GM12874 (cell line): ENCODE measurements at regions not wholly inside any gene's neighbourhood (a gene's known extent, or its start where the extent isn't known, plus 50 kb on each side); places are given as distances from the start of the nearest gene placed in this dataset.

Source experiments
- CTCF ChIP-seq: IDR thresholded peaks from 2 replicates; pipeline ENCODE4 v1.5.1; 2011; ENCODE audit warnings: low read depth, mild to moderate bottlenecking, control low read depth, low read length, moderate library complexity; ENCODE audit not compliant: insufficient read depth

GRCh38 chr10:120738658-120739057 lies 112.5 kb upstream of the WDR11 start:
- no peak for TF ChIP-seq CTCF

GRCh38 chr10:120741396-120741795 lies 109.8 kb upstream of the WDR11 start:
- no peak for TF ChIP-seq CTCF

GRCh38 chr10:120742373-120742772 lies 108.8 kb upstream of the WDR11 start:
- TF ChIP-seq CTCF, result no peak

GRCh38 chr10:120744040-120744439 lies 107.1 kb upstream of the WDR11 start:
- TF ChIP-seq CTCF, result no peak

- TF ChIP-seq CTCF, result no peak
These were observed 105.0 kb upstream of the WDR11 start for GRCh38 chr10:120746001-120746777.

GRCh38 chr10:120748519-120748918 lies 102.6 kb upstream of the WDR11 start:
- no peak for TF ChIP-seq CTCF

GRCh38 chr10:120749072-120749471 lies 102.1 kb upstream of the WDR11 start:
- no peak for TF ChIP-seq CTCF
